NCI-H524 treated with DMSO at 0.1 percent for 48 hours (cell line): ENCODE measurements at regions not wholly inside any gene's neighbourhood (a gene's known extent, or its start where the extent isn't known, plus 50 kb on each side); places are given as distances from the start of the nearest gene placed in this dataset.
"Not testable (repeated sequence)": the region's sequence is repeated elsewhere in the genome, so short reads cannot be mapped to it uniquely, and the experiment has no call there.

Experiments used
- DNase-seq: peaks from one replicate; lab custom pipeline; 2025; lab: John Stamatoyannopoulos, UW

- DNase-seq, result no peak
Observed at GRCh38 chr10:31187607-31188210, 131.3 kb upstream of the ZEB1 start.

DNA sequence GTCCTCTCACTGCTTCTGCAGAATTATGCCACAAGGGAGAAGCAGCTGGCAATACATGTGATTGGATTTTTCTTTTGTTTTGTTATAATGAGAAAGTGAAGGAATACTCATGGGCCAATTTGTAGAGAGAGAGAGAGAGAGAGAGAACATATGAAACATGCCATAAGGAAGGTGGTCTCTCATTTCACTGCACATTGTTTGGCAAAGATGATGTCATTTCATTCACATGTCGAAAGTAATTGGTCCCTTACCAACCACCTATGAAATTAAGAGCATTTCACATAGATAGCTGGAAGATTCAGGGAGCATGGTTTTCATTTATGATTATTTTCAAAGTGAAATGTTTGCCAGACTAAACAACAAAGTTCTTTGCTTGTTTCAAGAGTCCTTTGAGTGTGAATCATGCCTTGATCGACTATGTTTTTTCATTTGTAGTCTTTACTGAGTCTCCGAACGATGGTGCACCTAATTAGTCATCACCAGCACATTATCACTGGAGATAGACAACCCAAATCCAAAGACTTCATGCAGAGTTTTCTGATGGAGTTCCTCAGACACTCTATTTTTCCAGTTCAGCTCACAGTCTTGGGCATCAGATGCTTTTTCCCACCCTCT, 130.1 kb upstream of the ZEB1 start:
- DNase-seq, result no peak

DNA sequence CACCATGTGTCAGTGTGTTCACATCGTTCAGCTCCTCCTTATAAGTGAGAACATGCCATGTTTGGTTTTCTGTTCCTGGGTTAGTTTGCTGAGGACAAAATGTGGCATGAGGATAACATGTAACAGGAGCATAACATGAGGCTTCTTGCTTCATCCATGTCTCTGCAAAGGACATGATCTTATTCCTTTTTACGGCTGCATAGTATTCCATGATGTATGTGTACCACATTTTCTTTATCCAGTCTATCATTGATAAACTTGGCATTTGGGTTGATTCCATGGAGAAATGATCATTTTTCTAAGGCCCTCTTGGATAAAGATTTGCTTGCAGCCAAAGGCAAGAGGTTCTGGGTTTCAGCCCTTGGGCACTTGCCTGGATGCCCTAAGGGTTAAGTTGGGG, 128.5 kb upstream of the ZEB1 start:
- DNase-seq, result no peak

DNA sequence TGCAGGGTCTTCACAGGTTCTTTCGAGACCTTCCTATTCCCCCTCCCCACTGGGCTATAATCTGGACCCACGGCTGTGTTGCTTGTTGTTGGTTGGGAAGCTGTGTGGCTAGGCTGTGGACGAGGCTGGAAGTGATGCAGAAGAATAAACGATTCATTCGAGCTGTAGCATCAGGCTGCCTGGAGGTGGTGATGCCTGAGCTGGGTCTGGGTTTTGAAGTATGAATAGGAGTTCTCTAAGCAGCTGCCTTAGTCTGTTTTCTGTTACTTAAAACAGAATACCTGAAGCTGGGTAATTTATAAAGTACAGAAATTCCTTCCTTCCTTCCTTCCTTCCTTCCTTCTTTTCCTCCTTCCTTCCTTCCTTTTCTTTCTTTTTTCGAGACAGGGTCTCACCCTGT, 126.5 kb upstream of the ZEB1 start:
- DNase-seq, result no peak

DNA sequence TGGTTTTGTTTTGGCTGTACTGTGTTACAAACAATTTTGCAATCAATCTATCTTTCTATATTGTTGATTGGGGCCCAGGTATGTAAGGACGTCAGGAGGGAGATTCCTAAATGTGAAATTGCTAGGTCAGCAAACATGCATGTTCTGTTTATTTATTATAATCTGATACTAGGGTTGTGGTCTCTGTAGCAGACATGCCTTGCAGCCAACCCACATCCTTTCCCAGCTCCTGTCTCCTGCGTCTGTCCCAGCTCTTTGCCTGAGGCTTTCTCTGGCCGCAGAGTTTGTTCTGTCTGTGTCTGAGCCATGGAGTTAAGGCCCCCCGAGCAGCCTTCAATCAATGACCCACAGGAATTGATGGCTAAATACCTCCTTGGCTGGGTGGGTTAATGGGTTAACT, 124.0 kb upstream of the ZEB1 start:
- DNase-seq, result no peak

GRCh38 chr10:31197886-31198285, 121.1 kb upstream of the ZEB1 start:
- DNase-seq, result no peak

- no peak for DNase-seq
Observed at GRCh38 chr10:31204090-31204489, 114.9 kb upstream of the ZEB1 start.

DNA sequence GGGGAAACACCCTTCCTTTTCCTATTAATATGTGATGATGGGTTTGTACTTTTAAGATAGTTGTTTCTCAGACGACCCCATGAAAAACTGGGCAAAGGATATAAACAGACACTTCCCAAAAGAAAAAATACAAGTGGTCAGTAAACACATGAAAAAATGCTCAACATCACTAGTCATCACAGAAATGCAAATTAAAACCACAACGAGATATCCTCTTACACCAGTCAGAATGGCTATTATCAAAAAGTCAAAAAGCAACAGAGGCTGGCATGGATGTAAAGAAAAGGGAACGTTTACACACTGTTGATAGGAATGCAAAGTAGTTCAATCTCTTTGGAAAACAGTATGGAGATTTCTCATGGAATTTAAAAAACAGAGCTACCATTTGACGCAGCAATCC, 111.4 kb upstream of the ZEB1 start:
- DNase-seq, result no peak

DNA sequence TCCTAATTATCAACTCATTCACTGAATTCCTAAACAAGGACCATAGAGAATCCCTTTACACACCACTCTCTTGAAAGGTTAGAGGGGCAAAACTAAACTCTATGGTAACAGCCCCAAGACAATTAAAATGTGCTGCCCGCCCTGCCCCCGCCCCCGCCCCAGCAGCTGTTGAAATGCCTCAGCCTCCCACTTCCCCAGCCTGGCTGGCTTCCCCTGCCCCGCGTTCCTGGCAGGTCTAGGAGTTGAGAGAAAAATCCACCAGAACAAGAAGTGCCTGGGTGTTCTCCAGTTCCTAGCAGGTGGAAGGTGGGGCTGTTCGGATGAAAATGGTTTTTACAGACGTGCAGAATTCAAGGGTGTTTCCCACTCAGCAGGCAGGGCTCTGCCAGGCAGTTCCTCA, 109.5 kb upstream of the ZEB1 start:
- DNase-seq, result no peak

GRCh38 chr10:31210190-31210589, 108.8 kb upstream of the ZEB1 start:
- DNase-seq, result no peak

GRCh38 chr10:31213959-31214358, 105.1 kb upstream of the ZEB1 start:
- DNase-seq, result no peak

- DNase-seq, result no peak
Observed at GRCh38 chr10:31215052-31215451, 104.0 kb upstream of the ZEB1 start.

GRCh38 chr10:31219306-31219705, 99.7 kb upstream of the ZEB1 start:
- no peak for DNase-seq

- not testable (repeated sequence) for DNase-seq
Observed at GRCh38 chr10:31228780-31229179, 90.2 kb upstream of the ZEB1 start.

DNA sequence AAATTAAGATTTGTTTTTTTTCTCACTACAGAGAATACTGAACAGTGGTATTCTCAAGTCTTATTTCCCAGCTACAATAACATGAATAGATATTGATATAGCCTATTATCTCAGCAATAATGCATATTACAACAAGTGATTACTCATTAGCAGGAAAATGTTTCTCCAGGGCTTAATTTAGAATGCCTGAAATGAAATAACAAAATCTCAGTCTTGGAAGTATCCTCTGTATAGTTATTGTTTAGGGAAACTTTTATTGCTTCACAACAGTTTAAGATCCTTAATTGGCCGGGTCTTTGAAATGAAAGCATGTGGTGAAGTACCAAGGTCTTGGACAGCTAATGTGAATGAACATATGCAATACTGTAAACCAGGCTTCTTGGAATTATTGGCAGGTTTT, 79.1 kb upstream of the ZEB1 start:
- DNase-seq, result no peak

- no peak for DNase-seq
Observed at GRCh38 chr10:31242902-31243301, 76.1 kb upstream of the ZEB1 start.

GRCh38 chr10:31251118-31251517, 67.9 kb upstream of the ZEB1 start:
- DNase-seq, result not testable (repeated sequence)

DNA sequence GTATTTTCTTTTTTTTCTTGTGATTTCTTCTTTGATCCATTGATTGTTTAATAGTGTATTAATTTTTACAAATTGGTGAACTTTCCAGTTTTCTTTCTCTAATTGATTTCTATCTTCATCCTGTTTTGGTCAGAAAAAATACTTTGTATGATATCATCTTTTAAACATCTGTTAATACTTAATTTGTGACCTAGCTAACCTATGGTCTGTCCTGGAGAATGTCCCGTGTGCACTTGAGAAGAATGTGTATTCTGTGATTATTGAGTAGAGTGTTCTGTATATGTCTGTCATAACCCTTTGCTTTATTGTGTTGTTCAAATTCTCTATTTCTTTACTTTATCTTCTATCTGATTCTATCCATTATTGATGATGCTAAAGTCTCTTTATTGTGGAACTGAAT, 65.8 kb upstream of the ZEB1 start:
- DNase-seq, result no peak

DNA sequence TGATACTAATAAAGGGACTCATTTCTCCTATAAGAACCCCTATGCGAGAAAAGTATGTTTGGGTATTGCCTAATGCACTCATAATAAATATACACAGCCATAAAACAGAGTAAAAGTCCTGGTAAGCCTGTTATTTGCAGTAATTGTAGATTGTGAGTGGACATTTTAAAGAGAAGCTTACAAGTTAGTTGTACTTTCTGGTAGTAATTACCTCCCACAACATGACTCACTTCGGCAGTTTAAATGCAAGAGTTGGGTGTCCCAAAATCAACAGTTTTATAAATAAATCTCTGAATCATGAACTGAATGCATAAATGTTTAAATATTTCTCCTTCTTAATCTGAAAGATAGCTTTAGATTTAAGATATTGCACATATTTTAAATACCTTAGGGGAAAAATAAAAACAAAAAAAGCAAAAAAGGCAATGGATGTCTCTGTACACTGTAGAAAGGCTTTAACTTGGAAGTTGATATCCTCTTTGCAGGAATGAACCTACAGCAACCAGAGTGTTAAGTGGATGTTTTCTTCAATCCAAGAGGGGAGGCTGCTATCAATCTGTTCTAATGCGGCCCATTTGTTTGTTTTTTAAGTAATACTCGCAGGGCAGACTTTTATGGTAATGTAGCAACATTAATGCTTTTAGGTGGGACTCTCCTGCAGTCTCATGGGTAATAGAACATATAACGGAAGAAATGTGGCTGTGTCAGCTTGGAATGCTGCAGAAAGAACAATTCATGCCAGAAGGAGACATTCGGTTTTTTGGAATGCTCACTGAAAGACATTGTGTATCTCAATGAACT, 57.3 kb upstream of the ZEB1 start:
- DNase-seq, result no peak

GRCh38 chr10:31262672-31263071, 56.3 kb upstream of the ZEB1 start:
- DNase-seq, result no peak

DNA sequence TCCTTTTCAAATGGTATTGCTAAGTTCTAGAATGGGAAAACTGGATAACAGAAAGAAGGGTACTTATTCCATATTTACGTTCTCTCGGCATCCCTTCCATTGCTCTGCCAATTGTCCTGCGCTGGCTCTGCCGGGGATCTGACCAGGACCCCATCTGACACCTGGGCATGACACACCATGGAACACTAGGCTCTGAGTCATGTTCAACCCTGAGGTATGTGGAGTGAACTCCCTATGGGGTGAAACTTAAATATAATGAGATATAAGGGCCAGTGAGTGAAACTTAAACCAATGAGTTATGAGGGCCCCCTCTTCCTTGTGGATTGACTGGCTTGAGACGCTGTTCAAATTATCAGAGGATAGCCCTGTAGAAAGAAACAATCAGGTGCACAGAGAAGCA, 55.1 kb upstream of the ZEB1 start:
- DNase-seq, result no peak

- no peak for DNase-seq
Observed at GRCh38 chr10:31268444-31269303, 50.3 kb upstream of the ZEB1 start.
